ENCODE measurements at regions not wholly inside any gene's neighbourhood (a gene's known extent, or its start where the extent isn't known, plus 50 kb on each side); places are given as distances from the start of the nearest gene placed in this dataset.

DNA sequence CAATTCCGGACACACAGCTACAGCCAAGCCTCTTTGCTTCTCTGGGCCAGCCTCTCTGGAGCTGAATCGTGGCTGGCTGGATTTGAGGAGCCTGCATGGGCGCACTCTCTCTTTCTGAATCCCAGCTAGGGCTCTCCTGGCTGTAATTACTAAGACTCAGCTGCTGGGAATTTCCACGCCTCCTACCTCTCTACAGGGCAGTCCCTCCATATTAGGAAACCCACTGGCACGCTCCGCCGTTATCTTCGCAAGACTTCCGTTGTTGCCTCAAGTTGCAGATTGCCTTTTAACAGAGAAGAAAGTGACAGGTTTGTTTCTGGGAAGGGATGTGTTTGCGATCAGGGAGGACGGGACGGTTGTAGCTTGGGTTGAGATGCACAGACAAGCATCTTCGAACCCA, 188.4 kb upstream of the NLRP1 start:
- TF ChIP-seq CTCF (conservative IDR thresholded peaks at IDR 0.05; ENCODE audit: low read depth in 2 of 2) (no peak), POLR2AphosphoS5 (IDR thresholded peaks at IDR 0.05; ENCODE audit: low read depth) (no peak), EZH2 (IDR thresholded peaks at IDR 0.05; ENCODE audit: low read depth, unreplicated experiment) (no peak), EZH2phosphoT487 (IDR thresholded peaks at IDR 0.05; ENCODE audit: unreplicated experiment) (no peak), ZNF331 (CRISPR knock-in tag; IDR thresholded peaks at IDR 0.05; ENCODE audit: low read depth) (no peak), NANOG (IDR thresholded peaks at IDR 0.05; ENCODE audit: borderline replicate concordance) (no peak)
- TF ChIP-seq, protein P1, sequence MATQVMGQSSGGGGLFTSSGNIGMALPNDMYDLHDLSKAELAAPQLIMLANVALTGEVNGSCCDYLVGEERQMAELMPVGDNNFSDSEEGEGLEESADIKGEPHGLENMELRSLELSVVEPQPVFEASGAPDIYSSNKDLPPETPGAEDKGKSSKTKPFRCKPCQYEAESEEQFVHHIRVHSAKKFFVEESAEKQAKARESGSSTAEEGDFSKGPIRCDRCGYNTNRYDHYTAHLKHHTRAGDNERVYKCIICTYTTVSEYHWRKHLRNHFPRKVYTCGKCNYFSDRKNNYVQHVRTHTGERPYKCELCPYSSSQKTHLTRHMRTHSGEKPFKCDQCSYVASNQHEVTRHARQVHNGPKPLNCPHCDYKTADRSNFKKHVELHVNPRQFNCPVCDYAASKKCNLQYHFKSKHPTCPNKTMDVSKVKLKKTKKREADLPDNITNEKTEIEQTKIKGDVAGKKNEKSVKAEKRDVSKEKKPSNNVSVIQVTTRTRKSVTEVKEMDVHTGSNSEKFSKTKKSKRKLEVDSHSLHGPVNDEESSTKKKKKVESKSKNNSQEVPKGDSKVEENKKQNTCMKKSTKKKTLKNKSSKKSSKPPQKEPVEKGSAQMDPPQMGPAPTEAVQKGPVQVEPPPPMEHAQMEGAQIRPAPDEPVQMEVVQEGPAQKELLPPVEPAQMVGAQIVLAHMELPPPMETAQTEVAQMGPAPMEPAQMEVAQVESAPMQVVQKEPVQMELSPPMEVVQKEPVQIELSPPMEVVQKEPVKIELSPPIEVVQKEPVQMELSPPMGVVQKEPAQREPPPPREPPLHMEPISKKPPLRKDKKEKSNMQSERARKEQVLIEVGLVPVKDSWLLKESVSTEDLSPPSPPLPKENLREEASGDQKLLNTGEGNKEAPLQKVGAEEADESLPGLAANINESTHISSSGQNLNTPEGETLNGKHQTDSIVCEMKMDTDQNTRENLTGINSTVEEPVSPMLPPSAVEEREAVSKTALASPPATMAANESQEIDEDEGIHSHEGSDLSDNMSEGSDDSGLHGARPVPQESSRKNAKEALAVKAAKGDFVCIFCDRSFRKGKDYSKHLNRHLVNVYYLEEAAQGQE (IDR thresholded peaks at IDR 0.05; ENCODE audit: unreplicated experiment) = no peak
